ENCODE measurements at regions not wholly inside any gene's neighbourhood (a gene's known extent, or its start where the extent isn't known, plus 50 kb on each side); places are given as distances from the start of the nearest gene placed in this dataset.

GRCh38 chr14:44283836-44284235, 223.2 kb downstream of the FSCB start:
- Histone ChIP-seq H3K27ac (no peak overlapping the region), H3K27me3 (replicated peaks) (no peaks in the 10 kb centered on the region), H3K4me3 (ENCODE audit: low read depth, low read length) (no peak overlapping the region), H3K36me3 (replicated peaks) (no peaks in the 10 kb centered on the region)
- no peak for DNase-seq
- no peak for TF ChIP-seq CTCF (IDR thresholded peaks at IDR 0.05; ENCODE audit: low read depth, low read length, missing control alignments)
- in situ Hi-C loops (cut with HindIII; ENCODE audit: low pct_ligation_motif_present, low sequenced_read_pairs), result no loop called here

- no peak for TF ChIP-seq CTCF (IDR thresholded peaks at IDR 0.05; ENCODE audit: low read depth, low read length, missing control alignments)
- Histone ChIP-seq H3K4me3 (ENCODE audit: low read depth, low read length) (no peak overlapping the region), H3K27ac (no peak overlapping the region), H3K27me3 (replicated peaks) (no peaks in the 10 kb centered on the region), H3K36me3 (replicated peaks) (no peaks in the 10 kb centered on the region)
- in situ Hi-C loops (cut with HindIII; ENCODE audit: low pct_ligation_motif_present, low sequenced_read_pairs), result no loop called here
- no peak for DNase-seq
These were observed 227.7 kb downstream of the FSCB start for GRCh38 chr14:44279357-44279756.

GRCh38 chr14:44271637-44272036, 235.4 kb downstream of the FSCB start:
- in situ Hi-C loops (cut with HindIII; ENCODE audit: low pct_ligation_motif_present, low sequenced_read_pairs), result no loop called here
- H3K36me3 ChIP-seq (replicated peaks), result no peaks in the 10 kb centered on the region
- TF ChIP-seq CTCF (IDR thresholded peaks at IDR 0.05; ENCODE audit: low read depth, low read length, missing control alignments), result no peak
- H3K27ac ChIP-seq, result no peak overlapping the region
- no peak overlapping the region for H3K4me3 ChIP-seq (ENCODE audit: low read depth, low read length)
- H3K27me3 ChIP-seq (replicated peaks), result no peaks in the 10 kb centered on the region
- no peak for DNase-seq

- Histone ChIP-seq H3K27me3 (replicated peaks) (no peaks in the 10 kb centered on the region), H3K4me3 (ENCODE audit: low read depth, low read length) (no peak overlapping the region), H3K36me3 (replicated peaks) (no peaks in the 10 kb centered on the region), H3K27ac (no peak overlapping the region)
- no peak for TF ChIP-seq CTCF (IDR thresholded peaks at IDR 0.05; ENCODE audit: low read depth, low read length, missing control alignments)
- DNase-seq, result no peak
- in situ Hi-C loops (cut with HindIII; ENCODE audit: low pct_ligation_motif_present, low sequenced_read_pairs), result no loop called here
These were observed 236.1 kb downstream of the FSCB start for GRCh38 chr14:44271006-44271405.

GRCh38 chr14:44265246-44265645, 241.8 kb downstream of the FSCB start:
- no peak for TF ChIP-seq CTCF (IDR thresholded peaks at IDR 0.05; ENCODE audit: low read depth, low read length, missing control alignments)
- in situ Hi-C loops (cut with HindIII; ENCODE audit: low pct_ligation_motif_present, low sequenced_read_pairs), result no loop called here
- no peak overlapping the region for H3K4me3 ChIP-seq (ENCODE audit: low read depth, low read length)
- H3K27ac ChIP-seq, result no peak overlapping the region
- no peaks in the 10 kb centered on the region for H3K36me3 ChIP-seq (replicated peaks)
- H3K27me3 ChIP-seq (replicated peaks), result no peaks in the 10 kb centered on the region
- DNase-seq, result no peak

GRCh38 chr14:44215660-44216059, 291.4 kb downstream of the FSCB start:
- no peak overlapping the region for H3K4me3 ChIP-seq (ENCODE audit: low read depth, low read length)
- H3K27ac ChIP-seq, result no peak overlapping the region
- in situ Hi-C loops (cut with HindIII; ENCODE audit: low pct_ligation_motif_present, low sequenced_read_pairs), result no loop called here
- TF ChIP-seq CTCF (IDR thresholded peaks at IDR 0.05; ENCODE audit: low read depth, low read length, missing control alignments), result no peak
- H3K27me3 ChIP-seq (replicated peaks), result no peaks in the 10 kb centered on the region
- no peaks in the 10 kb centered on the region for H3K36me3 ChIP-seq (replicated peaks)
- DNase-seq, result no peak
